VCaP (cell line): ENCODE measurements at regions not wholly inside any gene's neighbourhood (a gene's known extent, or its start where the extent isn't known, plus 50 kb on each side); places are given as distances from the start of the nearest gene placed in this dataset.
"Not testable (repeated sequence)": the region's sequence is repeated elsewhere in the genome, so short reads cannot be mapped to it uniquely, and the experiment has no call there.

Experiments
- H3K27ac ChIP-seq: fragments of 450-650 bp; 2 replicates; pipeline ENCODE4 v1.5.1; 2017
- CTCF ChIP-seq: fragments of 450-650 bp; conservative IDR thresholded peaks from 2 replicates; pipeline ENCODE4 v1.5.1; 2017; ENCODE audit warnings: mild to moderate bottlenecking, moderate library complexity

- TF ChIP-seq CTCF = no peak
- no peak overlapping the region for H3K27ac ChIP-seq
Observed at GRCh38 chr5:10102706-10103497, 146.8 kb downstream of the ATPSCKMT start.

- not testable (repeated sequence) for H3K27ac ChIP-seq
Observed at GRCh38 chr5:10102235-10102634, 147.5 kb downstream of the ATPSCKMT start.

GRCh38 chr5:10099548-10099947 lies 150.1 kb downstream of the ATPSCKMT start:
- no peak overlapping the region for H3K27ac ChIP-seq
- no peak for TF ChIP-seq CTCF

- H3K27ac ChIP-seq = no peak overlapping the region
- TF ChIP-seq CTCF = no peak
Observed at GRCh38 chr5:10091701-10092100, 158.0 kb downstream of the ATPSCKMT start.

- TF ChIP-seq CTCF = no peak
- no peak overlapping the region for H3K27ac ChIP-seq
Observed at GRCh38 chr5:10090074-10090473, 159.6 kb downstream of the ATPSCKMT start.

- no peak for TF ChIP-seq CTCF
- no peak overlapping the region for H3K27ac ChIP-seq
Observed at GRCh38 chr5:10085185-10085584, 164.5 kb downstream of the ATPSCKMT start.

GRCh38 chr5:10081584-10081983 lies 168.1 kb downstream of the ATPSCKMT start:
- TF ChIP-seq CTCF = no peak
- no peak overlapping the region for H3K27ac ChIP-seq

- no peak overlapping the region for H3K27ac ChIP-seq
- no peak for TF ChIP-seq CTCF
Observed at GRCh38 chr5:10077791-10078545, 171.7 kb downstream of the ATPSCKMT start.
